ENCODE measurements at regions not wholly inside any gene's neighbourhood (a gene's known extent, or its start where the extent isn't known, plus 50 kb on each side); places are given as distances from the start of the nearest gene placed in this dataset.
"Not testable (repeated sequence)": the region's sequence is repeated elsewhere in the genome, so short reads cannot be mapped to it uniquely, and the experiment has no call there.

DNA sequence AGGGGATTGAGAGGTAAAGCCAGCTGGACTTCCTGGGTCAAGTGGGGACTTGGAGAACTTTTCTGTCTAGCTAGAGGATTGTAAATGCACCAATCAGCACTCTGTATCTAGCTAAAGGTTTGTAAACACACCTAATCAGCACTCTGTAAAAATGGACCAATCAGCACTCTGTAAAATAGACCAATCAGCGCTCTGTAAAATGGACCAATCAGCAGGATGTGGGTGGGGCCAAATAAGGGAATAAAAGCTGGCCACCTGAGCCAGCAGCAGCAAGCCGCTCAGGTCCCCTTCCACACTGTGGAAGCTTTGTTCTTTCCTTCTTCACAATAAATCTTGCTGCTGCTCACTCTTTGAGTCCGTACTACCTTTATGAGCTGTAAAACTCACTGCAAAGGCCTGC is 87.7 kb downstream of the COPRS start:
- DNase-seq (ENCODE audit: low spot score); H3K36me3 Mint-ChIP-seq (ENCODE audit: low read depth); H3K4me1 Mint-ChIP-seq (ENCODE audit: low read depth); H3K4me3 Mint-ChIP-seq (ENCODE audit: low read depth); H3K27me3 Mint-ChIP-seq (ENCODE audit: low read depth); H3K27ac Mint-ChIP-seq; H3K9me3 Mint-ChIP-seq; intact Hi-C loops (cut with micrococcal nuclease): not testable (repeated sequence)

DNA sequence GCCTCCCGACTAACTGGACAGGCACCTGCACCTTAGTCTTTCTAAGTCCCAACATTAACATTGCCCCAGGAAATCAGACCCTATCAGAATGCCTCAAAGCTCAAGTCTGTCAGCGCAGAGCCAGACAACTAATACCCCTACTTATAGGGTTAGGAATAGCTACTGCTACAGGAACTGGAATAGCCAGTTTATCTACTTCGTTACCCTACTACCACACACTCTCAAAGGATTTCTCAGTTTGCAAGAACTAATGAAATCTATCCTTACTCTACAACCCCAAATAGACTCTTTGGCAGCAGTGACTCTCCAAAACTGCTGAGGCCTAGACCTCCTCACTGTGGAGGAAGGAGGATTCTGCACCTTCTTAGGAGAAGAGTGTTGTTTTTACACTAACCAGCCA is 88.5 kb downstream of the COPRS start:
- H3K27ac Mint-ChIP-seq; H3K36me3 Mint-ChIP-seq (ENCODE audit: low read depth); H3K4me3 Mint-ChIP-seq (ENCODE audit: low read depth); H3K27me3 Mint-ChIP-seq (ENCODE audit: low read depth); H3K4me1 Mint-ChIP-seq (ENCODE audit: low read depth); H3K9me3 Mint-ChIP-seq; DNase-seq (ENCODE audit: low spot score); intact Hi-C loops (cut with micrococcal nuclease): not testable (repeated sequence)

- H3K27ac Mint-ChIP-seq; H3K9me3 Mint-ChIP-seq; H3K4me3 Mint-ChIP-seq (ENCODE audit: low read depth); intact Hi-C loops (cut with micrococcal nuclease); DNase-seq (ENCODE audit: low spot score); H3K4me1 Mint-ChIP-seq (ENCODE audit: low read depth); H3K36me3 Mint-ChIP-seq (ENCODE audit: low read depth): not testable (repeated sequence)
- H3K27me3 Mint-ChIP-seq (ENCODE audit: low read depth), result peaks cover 19% of the 10 kb centered on the region
These were observed 97.1 kb downstream of the COPRS start for GRCh38 chr17:31761836-31762510.

- no peak for DNase-seq (ENCODE audit: low spot score)
- Mint-ChIP-seq H3K27me3 (ENCODE audit: low read depth) (peaks cover 11% of the 10 kb centered on the region), H3K36me3 (ENCODE audit: low read depth) (no peaks in the 10 kb centered on the region), H3K4me3 (ENCODE audit: low read depth) (no peak overlapping the region), H3K4me1 (ENCODE audit: low read depth) (no peaks in the 10 kb centered on the region), H3K9me3 (no peaks in the 10 kb centered on the region), H3K27ac (no peak overlapping the region)
- intact Hi-C loops (cut with micrococcal nuclease), result no loop called here
These were observed 100.4 kb downstream of the COPRS start for GRCh38 chr17:31758646-31759045.

- no peak overlapping the region for H3K4me3 Mint-ChIP-seq (ENCODE audit: low read depth)
- intact Hi-C loops (cut with micrococcal nuclease), result no loop called here
- H3K9me3 Mint-ChIP-seq, result no peaks in the 10 kb centered on the region
- no peaks in the 10 kb centered on the region for H3K36me3 Mint-ChIP-seq (ENCODE audit: low read depth)
- peaks cover 8% of the 10 kb centered on the region for H3K27me3 Mint-ChIP-seq (ENCODE audit: low read depth)
- H3K27ac Mint-ChIP-seq, result no peak overlapping the region
- DNase-seq (ENCODE audit: low spot score), result no peak
- no peaks in the 10 kb centered on the region for H3K4me1 Mint-ChIP-seq (ENCODE audit: low read depth)
These were observed 101.9 kb downstream of the COPRS start for GRCh38 chr17:31757097-31757496.

DNA sequence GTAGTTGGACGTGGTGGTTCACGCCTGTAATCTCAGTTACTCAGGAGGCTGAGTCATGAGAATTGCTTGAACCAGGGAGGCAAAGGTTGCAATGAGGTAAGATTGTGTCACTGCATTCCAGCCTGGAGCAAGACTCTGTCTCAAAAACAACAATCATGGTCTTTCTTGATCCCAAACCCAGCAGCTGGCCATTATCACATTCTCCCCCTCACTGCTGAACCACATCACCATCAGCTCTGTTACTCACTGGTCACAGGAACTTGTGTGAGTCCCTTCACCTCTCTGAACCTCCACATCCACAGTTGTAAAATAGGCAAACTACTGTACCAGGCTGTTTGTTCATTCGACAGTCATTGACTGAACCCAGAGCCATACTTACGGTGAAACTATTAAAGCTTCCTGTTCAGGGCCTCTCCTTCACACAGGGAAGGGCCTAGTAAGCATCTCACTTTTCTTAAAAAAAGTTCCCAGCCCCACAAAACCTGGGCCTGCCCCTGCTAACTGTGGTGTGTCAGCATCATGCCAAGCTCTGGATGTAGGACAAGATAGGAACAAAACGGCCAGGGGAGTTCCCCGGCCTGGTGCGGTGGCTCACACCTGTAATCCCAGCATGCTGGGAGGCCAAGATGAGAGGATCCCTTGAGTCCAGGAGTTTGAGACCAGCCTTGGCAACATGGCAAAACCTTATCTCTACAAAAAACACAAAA is 104.7 kb downstream of the COPRS start:
- DNase-seq (ENCODE audit: low spot score), result no peak
- H3K4me1 Mint-ChIP-seq (ENCODE audit: low read depth), result no peaks in the 10 kb centered on the region
- H3K36me3 Mint-ChIP-seq (ENCODE audit: low read depth), result no peaks in the 10 kb centered on the region
- no peaks in the 10 kb centered on the region for H3K9me3 Mint-ChIP-seq
- H3K27me3 Mint-ChIP-seq (ENCODE audit: low read depth), result peaks cover 7% of the 10 kb centered on the region
- intact Hi-C loops (cut with micrococcal nuclease), result no loop called here
- no peak overlapping the region for H3K4me3 Mint-ChIP-seq (ENCODE audit: low read depth)
- no peak overlapping the region for H3K27ac Mint-ChIP-seq

DNA sequence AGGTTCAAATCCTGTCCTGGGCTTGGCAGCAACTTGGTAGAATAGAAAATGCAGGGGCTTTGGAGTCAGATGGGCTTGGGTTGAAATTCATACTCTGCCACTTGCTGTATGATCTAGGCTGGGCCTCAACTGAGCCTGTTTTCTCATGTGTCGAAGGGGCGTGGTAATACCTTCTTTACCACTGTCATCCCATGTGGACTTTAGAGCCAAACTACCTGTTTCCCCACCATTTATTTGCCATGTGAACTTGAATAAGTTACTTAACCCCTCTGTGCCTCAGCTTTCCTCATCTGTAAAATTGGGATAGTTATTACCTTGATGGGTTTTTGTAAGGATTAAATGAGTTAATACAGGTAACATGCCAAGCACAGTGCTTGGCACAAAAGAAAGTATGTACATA is 106.0 kb downstream of the COPRS start:
- intact Hi-C loops (cut with micrococcal nuclease), result no loop called here
- no peaks in the 10 kb centered on the region for H3K9me3 Mint-ChIP-seq
- H3K27ac Mint-ChIP-seq, result no peak overlapping the region
- H3K4me1 Mint-ChIP-seq (ENCODE audit: low read depth), result no peaks in the 10 kb centered on the region
- H3K36me3 Mint-ChIP-seq (ENCODE audit: low read depth), result no peaks in the 10 kb centered on the region
- no peaks in the 10 kb centered on the region for H3K27me3 Mint-ChIP-seq (ENCODE audit: low read depth)
- DNase-seq (ENCODE audit: low spot score), result no peak
- H3K4me3 Mint-ChIP-seq (ENCODE audit: low read depth), result no peak overlapping the region

- H3K27me3 Mint-ChIP-seq (ENCODE audit: low read depth), result peaks cover 2% of the 10 kb centered on the region
- H3K9me3 Mint-ChIP-seq, result no peaks in the 10 kb centered on the region
- intact Hi-C loops (cut with micrococcal nuclease), result no loop called here
- no peak overlapping the region for H3K4me3 Mint-ChIP-seq (ENCODE audit: low read depth)
- no peaks in the 10 kb centered on the region for H3K36me3 Mint-ChIP-seq (ENCODE audit: low read depth)
- H3K27ac Mint-ChIP-seq, result no peak overlapping the region
- no peaks in the 10 kb centered on the region for H3K4me1 Mint-ChIP-seq (ENCODE audit: low read depth)
- no peak for DNase-seq (ENCODE audit: low spot score)
These were observed 106.5 kb downstream of the COPRS start for GRCh38 chr17:31752584-31752983.

GRCh38 chr17:31750578-31750977 is 108.5 kb downstream of the COPRS start:
- intact Hi-C loops (cut with micrococcal nuclease), result no loop called here

DNA sequence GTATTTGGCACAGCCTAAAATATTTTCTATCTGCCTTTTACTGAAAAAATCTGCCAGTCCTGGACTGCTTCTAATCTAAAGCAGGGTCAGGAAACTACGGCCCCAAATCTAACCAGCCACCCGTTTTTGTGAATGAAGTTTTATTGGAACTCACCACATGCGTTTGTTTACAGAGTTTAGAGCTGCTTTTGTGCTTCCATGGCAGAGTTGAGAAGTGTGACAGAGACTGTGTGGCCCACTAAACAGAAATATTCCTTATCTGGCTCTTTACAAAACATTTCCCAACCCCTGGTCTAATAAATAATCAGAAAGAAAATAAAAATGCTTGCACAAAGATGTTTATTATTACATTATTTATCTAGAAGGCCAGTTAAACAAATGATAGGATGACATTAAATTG is 110.2 kb downstream of the COPRS start:
- Mint-ChIP-seq H3K4me1 (ENCODE audit: low read depth) (no peaks in the 10 kb centered on the region), H3K9me3 (no peaks in the 10 kb centered on the region), H3K27me3 (ENCODE audit: low read depth) (peaks cover 10% of the 10 kb centered on the region), H3K27ac (no peak overlapping the region), H3K36me3 (ENCODE audit: low read depth) (no peaks in the 10 kb centered on the region), H3K4me3 (ENCODE audit: low read depth) (no peak overlapping the region)
- DNase-seq (ENCODE audit: low spot score), result no peak
- intact Hi-C loops (cut with micrococcal nuclease), result no loop called here

More at GRCh38 chr17:31750578-31750977, 108.5 kb downstream of the COPRS start:
- no peaks in the 10 kb centered on the region for H3K9me3 Mint-ChIP-seq
- H3K4me3 Mint-ChIP-seq (ENCODE audit: low read depth), result no peak overlapping the region
- no peak for DNase-seq (ENCODE audit: low spot score)
- peaks cover 3% of the 10 kb centered on the region for H3K27me3 Mint-ChIP-seq (ENCODE audit: low read depth)
- H3K36me3 Mint-ChIP-seq (ENCODE audit: low read depth), result no peaks in the 10 kb centered on the region
- H3K4me1 Mint-ChIP-seq (ENCODE audit: low read depth), result no peaks in the 10 kb centered on the region
- no peak overlapping the region for H3K27ac Mint-ChIP-seq

GRCh38 chr17:31746884-31747495 is 112.1 kb downstream of the COPRS start:
- no peak overlapping the region for H3K4me3 Mint-ChIP-seq (ENCODE audit: low read depth)
- no peaks in the 10 kb centered on the region for H3K9me3 Mint-ChIP-seq
- H3K27me3 Mint-ChIP-seq (ENCODE audit: low read depth), result peaks cover 18% of the 10 kb centered on the region
- no peak for DNase-seq (ENCODE audit: low spot score)
- intact Hi-C loops (cut with micrococcal nuclease), result no loop called here
- no peak overlapping the region for H3K27ac Mint-ChIP-seq
- H3K36me3 Mint-ChIP-seq (ENCODE audit: low read depth), result no peaks in the 10 kb centered on the region
- no peaks in the 10 kb centered on the region for H3K4me1 Mint-ChIP-seq (ENCODE audit: low read depth)

DNA sequence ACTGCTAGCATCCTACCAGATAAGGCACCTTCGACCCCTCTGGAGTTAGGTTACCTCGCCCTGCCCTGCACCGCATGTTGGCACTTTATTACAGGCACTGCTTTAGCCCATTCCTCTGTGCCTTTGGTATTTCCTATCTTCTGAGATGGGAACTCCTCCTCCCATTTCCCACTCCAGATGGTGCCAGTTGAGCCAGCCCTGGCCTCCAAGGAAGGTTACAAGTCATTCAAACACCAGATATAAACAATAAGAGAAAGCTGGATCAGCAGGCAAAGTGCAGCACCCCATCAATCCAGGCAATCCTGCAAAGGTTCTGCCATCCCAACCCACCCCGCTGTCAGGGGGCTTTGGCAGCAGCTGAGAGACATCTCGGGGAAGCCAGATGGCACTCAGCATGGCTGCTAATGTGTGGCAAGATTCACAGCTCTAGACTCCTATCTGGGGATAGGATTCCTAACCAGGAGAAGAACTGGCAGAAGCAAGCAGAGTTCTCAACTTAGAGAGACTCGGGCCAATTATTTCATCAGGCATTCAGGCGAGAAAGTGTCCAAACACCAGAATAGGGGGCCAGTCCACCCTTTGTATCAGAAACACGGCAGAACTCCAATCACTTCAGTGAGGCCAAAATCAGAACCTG is 113.0 kb downstream of the COPRS start:
- no peak for DNase-seq (ENCODE audit: low spot score)
- no peak overlapping the region for H3K4me3 Mint-ChIP-seq (ENCODE audit: low read depth)
- H3K4me1 Mint-ChIP-seq (ENCODE audit: low read depth), result no peaks in the 10 kb centered on the region
- peaks cover 18% of the 10 kb centered on the region for H3K27me3 Mint-ChIP-seq (ENCODE audit: low read depth)
- H3K36me3 Mint-ChIP-seq (ENCODE audit: low read depth), result no peaks in the 10 kb centered on the region
- no peaks in the 10 kb centered on the region for H3K9me3 Mint-ChIP-seq
- H3K27ac Mint-ChIP-seq, result no peak overlapping the region
- intact Hi-C loops (cut with micrococcal nuclease), result no loop called here

DNA sequence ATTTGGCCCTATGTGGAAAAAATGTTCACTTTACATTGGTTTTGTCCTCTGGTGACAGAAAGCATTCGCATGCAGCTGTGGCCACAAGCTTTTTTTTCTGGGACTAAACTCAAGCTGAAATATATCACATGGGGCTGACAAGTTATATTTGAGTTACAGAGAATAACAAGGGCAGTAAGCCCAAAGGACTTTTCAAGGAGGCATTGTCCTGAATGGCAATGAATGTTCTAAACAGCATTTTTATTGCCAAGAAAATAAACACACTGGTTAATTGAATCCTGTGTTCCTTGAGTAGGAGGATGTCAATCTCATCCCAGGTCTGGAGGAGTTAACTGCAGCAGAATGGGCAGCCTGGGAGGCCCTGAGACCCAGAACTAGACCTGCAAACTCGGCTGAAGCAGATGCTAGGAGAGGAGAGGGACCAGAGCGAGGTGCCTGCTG is 114.5 kb downstream of the COPRS start:
- no peaks in the 10 kb centered on the region for H3K36me3 Mint-ChIP-seq (ENCODE audit: low read depth)
- no peak overlapping the region for H3K4me3 Mint-ChIP-seq (ENCODE audit: low read depth)

More for the DNA sequence above, 114.5 kb downstream of the COPRS start:
- intact Hi-C loops (cut with micrococcal nuclease), result no loop called here
- Mint-ChIP-seq H3K27ac (no peak overlapping the region), H3K9me3 (no peaks in the 10 kb centered on the region), H3K27me3 (ENCODE audit: low read depth) (peaks cover 27% of the 10 kb centered on the region), H3K4me1 (ENCODE audit: low read depth) (no peaks in the 10 kb centered on the region)
- no peak for DNase-seq (ENCODE audit: low spot score)
